HG03196 (cell line): ENCODE measurements at regions not wholly inside any gene's neighbourhood (a gene's known extent, or its start where the extent isn't known, plus 50 kb on each side); places are given as distances from the start of the nearest gene placed in this dataset.
"Not testable (repeated sequence)": the region's sequence is repeated elsewhere in the genome, so short reads cannot be mapped to it uniquely, and the experiment has no call there.

ENCODE experiments used
- ATAC-seq: cut with Tn5 transposase; IDR thresholded peaks from one replicate; pipeline ENCODE4 v1.9.1; 2021; ENCODE audit not compliant: unreplicated experiment

DNA sequence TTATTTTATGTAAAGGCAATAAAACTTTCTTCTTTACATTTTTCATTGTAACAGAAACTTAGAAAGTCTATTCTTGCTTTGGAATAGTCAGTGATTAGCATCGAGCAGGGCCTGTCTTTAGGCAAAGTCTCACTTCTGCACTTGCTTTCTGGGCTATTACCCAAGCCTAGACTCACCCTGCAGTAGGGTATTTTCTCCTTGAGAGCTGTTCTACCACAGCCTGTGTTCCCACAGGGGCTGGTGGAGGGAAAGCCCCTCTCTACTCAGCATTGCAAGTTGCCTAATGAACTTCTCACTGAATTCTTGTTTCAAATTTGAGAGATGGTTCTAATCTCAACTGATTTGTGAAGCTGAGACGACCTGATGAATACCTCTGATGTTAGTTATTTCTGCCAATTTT, 111.7 kb upstream of the KLHL14 start:
- peak; percentile 79 for ATAC-seq

DNA sequence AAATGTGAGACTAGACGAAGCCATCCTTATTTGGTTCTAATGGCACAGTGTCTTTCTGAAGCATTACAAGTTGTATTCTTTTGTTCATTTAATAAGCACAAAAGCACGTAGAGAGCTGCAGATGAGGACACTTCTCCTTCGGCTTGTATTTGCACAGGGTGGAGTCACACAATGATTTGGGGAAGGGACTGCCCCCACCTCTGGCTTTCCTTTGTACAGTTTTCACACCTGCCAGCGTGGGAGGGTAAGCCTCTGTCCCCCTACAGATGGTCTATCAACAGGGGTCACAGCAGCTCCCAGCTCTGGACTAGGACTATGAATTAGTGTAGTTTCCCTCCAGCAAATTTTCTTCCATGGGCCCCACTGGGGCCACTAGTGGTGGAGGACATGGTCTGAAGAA, 108.2 kb upstream of the KLHL14 start:
- ATAC-seq: no peak

DNA sequence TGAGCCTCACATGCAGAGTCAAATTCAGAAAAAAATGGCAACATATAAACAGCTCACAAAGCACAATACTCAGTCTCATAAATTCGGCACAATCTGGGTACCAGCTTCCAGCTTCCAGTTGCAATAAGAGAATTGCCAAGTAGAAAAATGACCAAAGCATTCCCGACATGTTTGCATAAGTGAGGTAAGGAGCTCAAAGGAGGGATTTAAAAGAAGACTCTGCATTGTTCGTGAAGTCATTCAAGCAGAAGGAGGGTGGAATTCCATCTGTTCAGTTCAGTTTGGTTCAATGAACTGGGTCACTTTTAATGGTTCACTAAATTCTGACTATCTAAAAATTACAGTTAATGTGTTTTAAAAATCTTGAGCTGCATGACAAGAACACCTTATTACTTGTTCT, 106.7 kb upstream of the KLHL14 start:
- ATAC-seq: no peak

DNA sequence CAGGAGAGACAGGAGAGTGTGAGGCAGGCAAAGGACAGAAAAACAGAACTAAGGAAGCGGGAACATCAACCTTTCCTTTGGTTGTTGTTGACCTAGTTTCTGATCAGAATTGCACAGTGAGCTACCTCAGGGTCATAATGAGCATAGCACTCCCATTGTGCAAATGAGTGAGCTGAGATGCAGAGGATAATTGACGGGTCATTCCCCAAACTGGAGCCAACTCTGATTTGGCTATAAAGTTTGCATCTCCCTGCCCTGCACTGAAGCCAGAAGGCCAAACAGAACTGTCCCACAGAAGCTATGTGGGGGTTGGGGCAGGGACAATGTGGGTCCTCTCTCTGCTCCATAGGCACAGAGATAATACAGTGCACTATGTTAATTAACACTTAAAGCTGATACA, 105.6 kb upstream of the KLHL14 start:
- ATAC-seq: no peak

GRCh38 chr18:32877371-32877770, 104.5 kb upstream of the KLHL14 start:
- ATAC-seq: no peak

DNA sequence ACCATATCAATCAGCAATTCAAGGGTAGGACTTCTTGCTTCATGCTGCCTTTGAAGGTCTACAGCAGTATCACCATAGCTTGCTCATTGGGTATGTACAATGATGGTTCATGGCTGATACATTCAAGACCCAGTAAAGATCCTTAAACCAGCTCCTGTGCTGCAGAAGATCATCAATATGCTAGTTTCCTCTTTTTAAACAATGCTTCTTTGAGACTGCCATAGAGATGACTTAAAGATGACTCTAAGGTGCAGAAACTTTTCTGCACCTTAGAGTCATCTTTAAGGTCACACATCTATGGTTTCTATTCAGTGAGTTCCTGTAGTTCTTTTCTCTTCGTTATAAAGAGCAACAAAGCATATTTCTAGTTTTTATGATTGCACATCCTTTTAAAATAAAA, 102.8 kb upstream of the KLHL14 start:
- no peak for ATAC-seq

DNA sequence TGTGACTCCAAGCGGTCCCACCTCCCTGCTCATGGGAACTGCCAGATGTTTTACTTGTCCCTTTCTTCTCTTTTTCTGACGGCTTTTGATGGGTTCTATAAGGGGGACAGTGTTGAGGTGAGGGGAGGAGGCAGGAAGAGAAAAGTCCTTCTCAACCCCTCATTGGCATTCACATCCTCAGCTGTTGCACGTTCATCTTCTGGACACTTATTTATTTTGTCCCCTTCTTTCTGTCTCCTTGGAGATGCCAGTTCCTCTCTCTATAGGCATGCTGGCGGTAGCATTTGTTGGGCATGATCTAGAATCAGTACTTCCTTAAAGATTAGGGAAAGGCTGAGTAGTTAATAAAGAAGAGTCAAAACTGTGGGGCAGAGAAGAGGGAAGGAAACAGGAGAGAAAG, 99.0 kb upstream of the KLHL14 start:
- no peak for ATAC-seq

GRCh38 chr18:32870611-32871010, 97.8 kb upstream of the KLHL14 start:
- ATAC-seq: no peak

- no peak for ATAC-seq
Measured at GRCh38 chr18:32868406-32868805, 95.6 kb upstream of the KLHL14 start.

- ATAC-seq: no peak
Measured at GRCh38 chr18:32867936-32868335, 95.1 kb upstream of the KLHL14 start.

- ATAC-seq: no peak
Measured at GRCh38 chr18:32867330-32867729, 94.5 kb upstream of the KLHL14 start.

GRCh38 chr18:32862031-32862430, 89.2 kb upstream of the KLHL14 start:
- not testable (repeated sequence) for ATAC-seq

DNA sequence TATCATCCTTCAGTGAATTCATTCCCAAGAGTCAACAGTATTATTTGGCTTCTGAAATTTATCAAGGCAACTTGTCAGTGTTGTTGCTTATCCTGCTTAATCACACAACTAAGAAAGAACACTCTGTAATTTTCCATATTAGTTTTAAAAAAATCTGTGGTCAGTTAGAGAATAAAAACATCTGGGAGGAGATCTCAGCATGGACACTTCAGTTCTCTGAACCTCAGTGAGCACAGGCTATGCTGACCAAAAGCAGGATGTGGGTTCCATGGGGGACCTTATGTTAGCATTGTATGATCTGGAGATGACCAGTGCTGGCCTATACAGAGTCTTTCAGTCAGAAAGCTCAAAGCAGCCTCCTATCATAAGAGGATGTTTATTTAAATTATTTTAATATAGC, 79.1 kb upstream of the KLHL14 start:
- ATAC-seq: no peak

- ATAC-seq: no peak
Measured at GRCh38 chr18:32848826-32849225, 76.0 kb upstream of the KLHL14 start.

GRCh38 chr18:32847691-32848090, 74.9 kb upstream of the KLHL14 start:
- no peak for ATAC-seq

GRCh38 chr18:32846896-32847295, 74.1 kb upstream of the KLHL14 start:
- no peak for ATAC-seq

DNA sequence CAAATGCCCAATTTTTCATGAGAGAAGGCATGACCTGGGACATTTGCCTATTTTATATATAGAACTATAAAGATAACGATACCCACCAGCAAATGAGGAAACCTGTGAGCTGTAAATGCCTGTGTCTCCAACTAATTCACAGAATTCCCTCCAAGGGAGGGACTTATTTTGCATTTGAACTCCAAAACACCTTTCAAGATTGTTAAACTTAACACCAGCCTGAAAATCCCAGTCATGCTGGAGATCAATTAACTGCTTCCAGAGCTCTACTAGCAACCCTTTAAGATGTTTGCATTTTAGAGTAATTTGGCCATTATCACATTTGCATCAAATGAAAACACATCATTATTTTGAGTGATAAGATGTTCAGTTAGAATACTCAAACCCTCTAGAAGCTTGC, 68.1 kb upstream of the KLHL14 start:
- ATAC-seq: no peak

DNA sequence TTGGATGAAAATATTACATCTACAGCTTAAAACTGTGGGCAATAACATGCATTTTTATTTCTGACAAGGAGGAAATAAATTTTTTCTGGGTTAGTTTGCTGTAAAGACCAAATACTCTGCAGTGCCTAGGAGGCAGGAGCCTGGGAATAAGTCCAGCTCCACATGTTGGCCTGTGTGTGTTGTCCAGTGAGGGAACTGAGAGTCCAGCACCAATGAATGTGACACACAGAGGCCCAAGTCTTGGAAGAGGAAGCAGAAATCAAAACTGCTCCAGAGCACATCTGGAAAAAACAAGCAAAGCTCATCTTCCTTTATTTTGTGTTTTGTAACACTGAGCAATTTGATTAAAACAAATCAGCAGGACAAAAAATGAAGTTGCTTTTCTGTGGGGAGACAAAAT, 63.1 kb upstream of the KLHL14 start:
- ATAC-seq: no peak

GRCh38 chr18:32831781-32832180, 59.0 kb upstream of the KLHL14 start:
- no peak for ATAC-seq

- ATAC-seq: no peak
Measured at GRCh38 chr18:32823226-32823625, 50.4 kb upstream of the KLHL14 start.
